Adrenal gland (tissue), 9 donors: ENCODE measurements at regions not wholly inside any gene's neighbourhood (a gene's known extent, or its start where the extent isn't known, plus 50 kb on each side); places are given as distances from the start of the nearest gene placed in this dataset.

Experiments
- DNase-seq, 7 donors: peaks; one replicate each; pipeline ENCODE4 v3.0.0-alpha.2; 2019 to 2020
- H3K27ac ChIP-seq, 5 donors: fragments of 200-600 bp; sonication (generic) in 4 of 5; 1 replicate in 3 of 5; 2 replicates in 2 of 5; pipeline versions ENCODE4 v1.5.1 to v1.8.0; 2016 to 2020; ENCODE audit warnings: mild to moderate bottlenecking in 1 of 5
- H3K27me3 ChIP-seq: fragments of 200-600 bp; 2 replicates; pipeline ENCODE4 v1.8.0; 2021
- H3K36me3 ChIP-seq, 2 donors: fragments of 200-600 bp; replicated peaks in 1 of 2; 1 replicate in 1 of 2; 2 replicates in 1 of 2; pipeline versions ENCODE4 v1.5.1 to v1.8.0; 2018 to 2022
- H3K4me1 ChIP-seq, 2 donors: fragments of 200-600 bp; replicated peaks in 1 of 2; 1 replicate in 1 of 2; 2 replicates in 1 of 2; pipeline versions ENCODE4 v1.5.1 to v1.8.0; 2018 to 2021
- H3K4me3 ChIP-seq, 4 donors: fragments of 200-600 bp; sonication (generic) in 3 of 4; one replicate each; pipeline ENCODE4 v1.5.1; 2016 to 2018
- H3K9me3 ChIP-seq, 3 donors: fragments of 200-600 bp; sonication (generic) in 1 of 3; replicated peaks in 1 of 3; 1 replicate in 2 of 3; 2 replicates in 1 of 3; pipeline versions ENCODE4 v1.5.1 to v1.8.0; 2016 to 2021
- POLR2A ChIP-seq, 2 donors: fragments of 450-650 bp; IDR thresholded peaks; one replicate each; pipeline ENCODE4 v1.6.1; 2017; ENCODE audit warnings: antibody characterized with exemption in 2 of 2, mild to moderate bottlenecking in 2 of 2, moderate library complexity in 1 of 2
- WGBS, 4 donors: extraction: QIAGEN DNeasy Blood & Tissue Kit in 2 of 4; methylation state at CpG; one replicate each; pipeline versions ENCODE4 v1.1.5 to v1.1.7; 2013 to 2017; 5-methylcytosine and 5-hydroxymethylcytosine counted together
- intact Hi-C, 2 donors: fragments of 100-400 bp; cut with DNase I; formaldehyde crosslinking; loops; one replicate each; pipeline versions ENCODE4 v1.14.1 to v1.15.0; 2022 to 2023
- TF ChIP-seq, protein P1 (sequence below), 6 experiments: fragments of 450-650 bp in 4 of 6; fragments of 200-600 bp in 2 of 6; sonication (generic) in 1 of 6; IDR thresholded peaks; 1 replicate in 5 of 6; 2 replicates in 1 of 6; pipeline versions ENCODE4 v1.5.1 to v1.8.0; 2016 to 2021; ENCODE audit warnings: antibody characterized with exemption in 6 of 6, mild to moderate bottlenecking in 2 of 6, moderate library complexity in 1 of 6
- donor health status: healthy with polysubstance abuse.
- donor health status: Bipolar disorder and iron deficiency.
- donor health status: DM: yes; HTN: yes; CAD: no.
- donor health status: DM: no; HTN: no; CAD: no.
- donor health status: DM: no; HTN: no; CAD: no.

- H3K4me1 ChIP-seq: no peaks in the 10 kb centered on the region
- DNase-seq: no peak
- H3K36me3 ChIP-seq: no peaks in the 10 kb centered on the region
- TF ChIP-seq POLR2A (IDR thresholded peaks at IDR 0.05): no peak
- TF ChIP-seq, protein P1, sequence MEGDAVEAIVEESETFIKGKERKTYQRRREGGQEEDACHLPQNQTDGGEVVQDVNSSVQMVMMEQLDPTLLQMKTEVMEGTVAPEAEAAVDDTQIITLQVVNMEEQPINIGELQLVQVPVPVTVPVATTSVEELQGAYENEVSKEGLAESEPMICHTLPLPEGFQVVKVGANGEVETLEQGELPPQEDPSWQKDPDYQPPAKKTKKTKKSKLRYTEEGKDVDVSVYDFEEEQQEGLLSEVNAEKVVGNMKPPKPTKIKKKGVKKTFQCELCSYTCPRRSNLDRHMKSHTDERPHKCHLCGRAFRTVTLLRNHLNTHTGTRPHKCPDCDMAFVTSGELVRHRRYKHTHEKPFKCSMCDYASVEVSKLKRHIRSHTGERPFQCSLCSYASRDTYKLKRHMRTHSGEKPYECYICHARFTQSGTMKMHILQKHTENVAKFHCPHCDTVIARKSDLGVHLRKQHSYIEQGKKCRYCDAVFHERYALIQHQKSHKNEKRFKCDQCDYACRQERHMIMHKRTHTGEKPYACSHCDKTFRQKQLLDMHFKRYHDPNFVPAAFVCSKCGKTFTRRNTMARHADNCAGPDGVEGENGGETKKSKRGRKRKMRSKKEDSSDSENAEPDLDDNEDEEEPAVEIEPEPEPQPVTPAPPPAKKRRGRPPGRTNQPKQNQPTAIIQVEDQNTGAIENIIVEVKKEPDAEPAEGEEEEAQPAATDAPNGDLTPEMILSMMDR (IDR thresholded peaks at IDR 0.05): no peak
- H3K27ac ChIP-seq: no peak overlapping the region
- intact Hi-C loops: no loop called here
- no peaks in the 10 kb centered on the region for H3K9me3 ChIP-seq
- H3K27me3 ChIP-seq: no peaks in the 10 kb centered on the region
- H3K4me3 ChIP-seq: no peak overlapping the region
- 69 to 100% (median 84%) methylated on average over 1 of the region's 1 CpG for WGBS, 4 donors
Measured at GRCh38 chr15:54816401-54816800, 380.3 kb downstream of the RSL24D1 start.

DNA sequence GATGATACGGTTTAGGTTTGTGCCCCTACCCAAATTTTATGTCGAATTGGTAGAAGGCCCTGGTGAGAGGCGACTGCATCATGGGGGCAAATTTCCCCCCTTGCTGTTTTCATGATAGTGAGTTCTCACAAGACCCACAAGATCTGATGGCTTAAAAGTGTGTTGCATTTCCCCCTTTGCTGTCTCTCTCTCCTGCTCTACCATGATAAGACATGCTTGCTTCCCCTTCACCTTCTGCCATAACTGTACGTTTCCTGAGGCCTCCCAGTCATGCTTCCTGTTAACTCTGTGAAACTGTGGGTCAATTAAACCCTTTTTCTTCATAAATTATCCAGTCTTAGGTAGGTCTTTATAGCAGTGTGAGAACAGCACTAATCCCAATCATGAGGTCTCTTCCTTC is 381.2 kb downstream of the RSL24D1 start:
- whole genome bisulfite sequencing, 4 donors: 62 to 73% (median 68%) methylated on average over 4 of the region's 4 CpGs

GRCh38 chr15:54812383-54812782 is 384.4 kb downstream of the RSL24D1 start:
- no peaks in the 10 kb centered on the region for H3K4me1 ChIP-seq
- no peaks in the 10 kb centered on the region for H3K9me3 ChIP-seq
- H3K36me3 ChIP-seq: no peaks in the 10 kb centered on the region
- intact Hi-C loops: no loop called here
- H3K27me3 ChIP-seq: no peaks in the 10 kb centered on the region
- H3K27ac ChIP-seq: no peak overlapping the region
- TF ChIP-seq, protein P1 (IDR thresholded peaks at IDR 0.05): no peak
- TF ChIP-seq POLR2A (IDR thresholded peaks at IDR 0.05): no peak
- no peak overlapping the region for H3K4me3 ChIP-seq
- no peak for DNase-seq

More for the DNA sequence above, 381.2 kb downstream of the RSL24D1 start:
- H3K9me3 ChIP-seq: no peaks in the 10 kb centered on the region
- DNase-seq: no peak
- H3K4me3 ChIP-seq: no peak overlapping the region
- no peaks in the 10 kb centered on the region for H3K4me1 ChIP-seq
- no peak for TF ChIP-seq POLR2A (IDR thresholded peaks at IDR 0.05)
- TF ChIP-seq, protein P1 (IDR thresholded peaks at IDR 0.05): no peak
- H3K36me3 ChIP-seq: no peaks in the 10 kb centered on the region
- intact Hi-C loops: no loop called here
- no peaks in the 10 kb centered on the region for H3K27me3 ChIP-seq
- H3K27ac ChIP-seq: no peak overlapping the region

- no peaks in the 10 kb centered on the region for H3K27me3 ChIP-seq
- H3K9me3 ChIP-seq: no peaks in the 10 kb centered on the region
- no peak overlapping the region for H3K4me3 ChIP-seq
- H3K4me1 ChIP-seq: no peaks in the 10 kb centered on the region
- H3K27ac ChIP-seq: no peak overlapping the region
- no peaks in the 10 kb centered on the region for H3K36me3 ChIP-seq
- DNase-seq: no peak
- intact Hi-C loops: no loop called here
- no peak for TF ChIP-seq POLR2A (IDR thresholded peaks at IDR 0.05)
- TF ChIP-seq, protein P1 (IDR thresholded peaks at IDR 0.05): no peak
Measured at GRCh38 chr15:54810496-54810895, 386.2 kb downstream of the RSL24D1 start.
